GM13977 (cell line): ENCODE measurements at regions not wholly inside any gene's neighbourhood (a gene's known extent, or its start where the extent isn't known, plus 50 kb on each side); places are given as distances from the start of the nearest gene placed in this dataset.

Experiments used
- DNase-seq: peaks from one replicate; pipeline ENCODE4 v3.0.0; 2012; ENCODE audit warnings: low spot score
- CTCF ChIP-seq: IDR thresholded peaks from 2 replicates; pipeline ENCODE4 v1.5.1; 2012; ENCODE audit warnings: mild to moderate bottlenecking, control low read depth; ENCODE audit not compliant: insufficient read depth; ENCODE audit errors: extremely low read depth, missing control alignments
- in situ Hi-C: fragments of 300-500 bp; cut with MboI; formaldehyde crosslinking; loops from one replicate; pipeline ENCODE4 v1.12.0; 2022; ENCODE audit warnings: low sequenced_read_pairs, low pct_unique_long_range_greater_than_20kb, mixed read lengths, inconsistent platforms; ENCODE audit not compliant: unreplicated experiment

GRCh38 chr20:60870040-60870439, 382.0 kb upstream of the CDH4 start:
- in situ Hi-C loops, result no loop called here
- no peak for TF ChIP-seq CTCF

GRCh38 chr20:60872224-60872623, 379.8 kb upstream of the CDH4 start:
- TF ChIP-seq CTCF, result no peak
- DNase-seq, result no peak
- in situ Hi-C loops, result no loop called here

More at GRCh38 chr20:60870040-60870439, 382.0 kb upstream of the CDH4 start:
- DNase-seq, result no peak

- no peak for DNase-seq
- in situ Hi-C loops, result no loop called here
- no peak for TF ChIP-seq CTCF
Measured at GRCh38 chr20:60877071-60877857, 374.8 kb upstream of the CDH4 start.

GRCh38 chr20:60882836-60883235, 369.2 kb upstream of the CDH4 start:
- DNase-seq, result no peak
- no peak for TF ChIP-seq CTCF
- in situ Hi-C loops, result no loop called here

- no peak for TF ChIP-seq CTCF
- DNase-seq, result no peak
- in situ Hi-C loops, result no loop called here
Measured at GRCh38 chr20:60883496-60883895, 368.6 kb upstream of the CDH4 start.

GRCh38 chr20:60884277-60884676, 367.8 kb upstream of the CDH4 start:
- TF ChIP-seq CTCF, result no peak
- in situ Hi-C loops, result no loop called here
- no peak for DNase-seq
